ENCODE measurements at regions not wholly inside any gene's neighbourhood (a gene's known extent, or its start where the extent isn't known, plus 50 kb on each side); places are given as distances from the start of the nearest gene placed in this dataset.
A peak's percentile ranks its signal among the peaks of the same experiment; 100 is the strongest.

- no peak for DNase-seq (ENCODE audit: low read depth)
These were observed 1075.0 kb upstream of the GJE1 start for GRCh38 chr6:141057761-141058160.

DNA sequence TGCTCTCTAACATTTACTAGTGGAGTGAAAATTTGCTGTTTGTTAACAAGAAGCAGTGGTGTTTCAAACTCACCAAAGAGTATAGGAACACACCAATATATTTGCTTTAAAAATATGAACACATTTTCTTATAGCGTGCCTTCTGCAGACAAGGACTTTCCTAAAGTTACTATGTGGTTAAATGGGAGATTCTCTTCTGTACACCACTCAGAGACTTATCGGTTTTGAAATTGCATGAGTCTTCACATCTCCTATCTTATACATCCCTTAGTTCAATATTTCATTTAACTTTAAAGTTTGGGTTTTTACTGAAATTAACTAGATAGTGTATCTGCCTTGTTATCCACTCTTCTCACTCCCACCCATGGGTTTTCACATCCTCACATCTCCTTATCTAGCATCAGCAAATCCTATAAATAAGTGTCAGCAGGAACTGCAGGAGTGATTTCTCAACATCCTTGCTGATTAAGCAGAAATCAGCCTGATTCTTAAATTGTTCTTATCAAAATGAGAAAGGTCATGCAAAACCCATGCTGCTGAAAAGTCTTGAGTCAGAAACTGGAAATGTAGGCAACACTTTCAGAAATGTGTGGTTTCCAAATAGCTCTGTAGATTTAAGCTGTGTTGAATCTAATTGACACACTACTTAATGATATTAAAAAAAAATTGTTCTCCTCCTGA, 1075.6 kb upstream of the GJE1 start:
- no peak for DNase-seq (ENCODE audit: low read depth)

DNA sequence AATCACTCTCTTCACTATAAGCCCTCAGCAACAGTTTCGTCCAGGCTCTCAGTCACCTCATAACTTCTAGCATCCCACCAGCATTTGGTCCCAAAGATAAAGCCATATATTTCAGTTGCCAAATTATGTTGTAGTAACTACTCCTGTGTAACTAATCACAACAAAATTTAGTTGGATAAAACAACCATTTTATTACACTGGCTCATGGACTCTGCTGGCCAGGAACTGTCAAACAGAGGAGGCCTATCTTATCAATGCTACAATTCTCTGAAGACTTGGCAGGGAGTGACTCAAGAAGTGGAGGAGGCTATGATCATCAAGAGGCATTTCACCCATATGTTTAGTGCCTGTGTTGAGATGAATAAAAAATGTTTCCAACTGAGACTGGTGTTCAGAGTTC, 1082.3 kb upstream of the GJE1 start:
- DNase-seq (ENCODE audit: low read depth): no peak

- no peak for DNase-seq (ENCODE audit: low read depth)
These were observed 1084.3 kb upstream of the GJE1 start for GRCh38 chr6:141048451-141048850.

- DNase-seq (ENCODE audit: low read depth): peak; percentile 33
These were observed 1086.2 kb upstream of the GJE1 start for GRCh38 chr6:141046496-141046895.

DNA sequence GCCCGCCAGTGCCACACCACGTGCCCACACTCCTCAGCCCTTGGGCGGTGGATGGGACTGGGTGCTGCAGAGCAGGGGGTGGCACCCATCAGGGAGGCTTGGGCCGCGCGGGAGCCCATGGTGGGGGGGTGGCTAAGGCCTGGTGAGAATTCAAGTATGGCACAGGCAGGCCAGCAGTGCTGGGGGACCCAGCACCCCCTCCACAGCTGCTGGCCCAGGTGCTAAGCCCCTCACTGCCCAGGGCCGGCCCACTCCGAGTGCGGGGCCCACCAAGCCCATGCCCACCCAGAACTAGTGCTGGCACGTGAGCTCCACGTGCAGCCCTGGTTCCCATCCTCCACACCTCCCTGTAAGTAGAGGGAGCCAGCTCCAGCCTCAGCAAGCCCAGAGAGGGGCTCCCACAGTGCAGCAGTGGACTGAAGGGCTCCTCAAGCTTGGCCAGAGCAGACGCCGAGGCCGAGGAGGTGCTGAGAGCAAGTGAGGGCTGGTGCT, 1091.1 kb upstream of the GJE1 start:
- no peak for DNase-seq (ENCODE audit: low read depth)

DNA sequence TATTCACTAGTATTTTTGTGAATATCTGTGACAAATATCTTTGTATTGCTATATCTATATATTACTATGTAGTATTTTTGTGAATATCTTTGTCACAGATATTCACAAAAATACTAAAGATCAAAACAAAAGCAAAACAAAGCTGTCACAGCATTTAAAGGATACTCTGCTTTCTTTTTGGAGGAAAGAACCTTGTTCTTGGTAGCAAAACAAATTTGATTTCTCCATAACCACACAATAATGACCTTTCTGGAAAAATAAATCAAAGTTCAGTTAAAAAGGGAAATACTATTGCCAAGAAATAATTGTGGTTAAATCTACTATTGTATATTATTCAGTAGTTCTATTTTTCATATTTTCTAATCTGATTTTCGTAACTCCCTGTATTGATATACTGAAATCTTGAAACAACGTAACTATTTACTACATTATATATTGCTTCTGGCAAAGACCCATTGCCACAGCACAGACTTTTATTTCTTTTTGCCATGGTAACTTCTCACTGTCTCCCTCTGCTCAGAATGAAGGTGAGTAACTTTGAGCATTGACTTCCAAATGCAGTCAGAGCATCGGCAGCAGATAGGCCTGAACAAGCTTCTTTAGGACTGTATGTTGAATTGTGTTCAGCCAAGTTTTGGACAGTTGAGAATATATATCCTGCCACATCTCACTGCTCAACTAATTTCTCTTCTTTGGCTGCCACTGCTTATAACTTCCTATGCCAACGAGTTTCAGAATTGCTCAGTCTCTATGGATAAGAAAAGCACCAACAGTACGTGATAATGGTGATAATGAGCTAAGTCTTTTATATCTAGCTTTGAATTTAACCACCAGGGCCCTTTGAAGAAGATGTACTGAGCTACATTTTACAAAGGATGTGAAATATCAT, 1097.2 kb upstream of the GJE1 start:
- no peak for DNase-seq (ENCODE audit: low read depth)

DNA sequence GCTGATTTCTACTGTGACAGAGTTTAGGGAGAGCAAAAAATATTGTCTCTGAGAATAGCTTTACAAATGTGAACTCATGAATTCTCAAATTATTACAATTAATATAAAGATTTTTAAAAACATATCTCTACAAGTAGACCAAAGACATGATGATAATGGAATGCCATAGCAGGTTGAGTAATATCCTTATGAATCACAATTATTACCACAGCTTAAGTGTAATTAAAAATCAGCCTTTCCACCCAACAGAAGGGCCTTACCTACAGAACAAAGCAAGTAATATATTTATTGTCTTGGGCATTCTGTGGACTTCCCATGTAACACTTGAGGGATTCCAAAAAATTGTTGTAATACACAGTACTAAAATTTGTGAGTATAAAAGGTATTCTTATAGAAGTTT, 1099.6 kb upstream of the GJE1 start:
- DNase-seq (ENCODE audit: low read depth): no peak

- no peak for DNase-seq (ENCODE audit: low read depth)
These were observed 1102.8 kb upstream of the GJE1 start for GRCh38 chr6:141029908-141030307.

DNA sequence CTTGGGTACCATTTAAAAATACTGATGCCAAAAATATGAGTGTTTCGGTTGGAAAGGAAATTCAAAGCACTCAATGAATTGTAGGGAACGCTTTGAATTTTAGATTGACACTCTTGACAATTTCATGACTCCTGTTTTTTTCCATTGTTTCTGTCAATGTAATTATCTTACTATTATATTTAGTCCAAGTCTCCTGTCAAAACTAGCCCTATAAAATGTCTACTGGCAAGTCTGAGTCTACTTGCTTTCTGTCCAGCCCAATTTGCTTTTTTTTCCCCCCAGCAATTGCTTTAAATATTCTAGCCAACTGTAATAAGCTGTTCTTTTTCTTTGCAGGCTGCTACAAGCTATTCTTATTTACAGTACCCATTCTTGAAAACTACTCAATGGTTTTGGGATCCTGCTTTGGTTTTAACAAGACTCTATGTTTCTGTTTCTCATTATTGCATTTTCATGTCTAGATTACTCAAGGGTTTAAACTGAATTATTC, 1103.9 kb upstream of the GJE1 start:
- DNase-seq (ENCODE audit: low read depth): no peak

- DNase-seq (ENCODE audit: low read depth): no peak
These were observed 1106.2 kb upstream of the GJE1 start for GRCh38 chr6:141026504-141026903.

GRCh38 chr6:141024526-141024925, 1108.2 kb upstream of the GJE1 start:
- DNase-seq (ENCODE audit: low read depth): no peak

- no peak for DNase-seq (ENCODE audit: low read depth)
These were observed 1114.8 kb upstream of the GJE1 start for GRCh38 chr6:141017941-141018340.

- DNase-seq (ENCODE audit: low read depth): no peak
These were observed 1131.8 kb upstream of the GJE1 start for GRCh38 chr6:141000917-141001316.

- DNase-seq (ENCODE audit: low read depth): no peak
These were observed 1139.2 kb upstream of the GJE1 start for GRCh38 chr6:140993515-140993914.

DNA sequence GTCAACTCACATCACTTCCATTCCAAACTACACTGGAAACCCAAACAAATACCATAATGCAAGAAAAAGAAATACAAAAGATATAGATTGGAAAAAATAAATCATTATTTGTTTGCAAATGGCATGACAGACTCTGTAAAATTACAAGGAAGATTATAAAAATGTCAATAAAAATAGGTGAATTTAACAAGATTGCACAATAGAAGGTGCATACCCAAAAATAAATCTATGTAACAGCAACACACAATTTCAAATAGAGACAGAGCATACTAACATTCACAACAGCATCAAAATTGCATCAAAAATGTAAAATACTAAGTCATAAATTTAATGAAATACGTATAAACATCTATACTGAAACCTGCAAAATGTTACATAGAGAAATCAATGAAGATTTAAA, 1140.0 kb upstream of the GJE1 start:
- no peak for DNase-seq (ENCODE audit: low read depth)

- DNase-seq (ENCODE audit: low read depth): peak; percentile 32
These were observed 1143.9 kb upstream of the GJE1 start for GRCh38 chr6:140988780-140989179.

DNA sequence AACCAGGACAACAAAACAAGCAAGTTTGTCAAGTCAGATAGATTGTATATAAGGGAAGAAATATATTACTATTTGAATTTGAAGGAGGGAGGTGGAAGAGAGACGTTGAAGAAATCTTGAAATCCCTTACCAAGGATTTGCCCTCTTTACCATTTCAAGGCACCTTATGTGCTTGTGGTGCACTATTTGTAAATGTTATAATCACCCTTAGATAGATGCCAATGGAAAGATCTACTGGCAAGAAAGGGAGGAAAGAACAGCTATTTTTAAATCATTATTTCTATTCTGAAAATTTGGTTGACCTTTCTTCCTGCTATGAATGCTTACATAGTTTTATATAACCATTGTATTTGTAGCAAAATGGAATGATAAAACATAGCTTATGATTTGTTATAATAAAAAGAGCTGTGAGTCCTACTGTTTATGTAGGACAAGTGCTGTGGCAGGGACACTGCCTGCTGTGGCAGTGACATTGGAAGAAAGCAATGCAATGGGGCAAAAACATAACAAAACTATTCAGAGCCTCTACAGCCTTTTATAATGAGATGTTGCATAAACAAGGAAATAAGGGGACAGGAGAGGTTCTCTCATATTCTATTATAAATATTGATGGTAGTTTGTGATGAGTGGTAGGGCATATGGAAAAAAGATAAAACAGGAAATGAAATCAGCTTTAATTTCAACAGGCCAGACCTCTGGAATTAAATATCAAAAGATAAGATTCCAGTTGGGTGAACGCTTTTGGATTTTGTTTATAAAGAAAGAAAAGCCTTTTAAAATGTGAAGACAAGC, 1145.2 kb upstream of the GJE1 start:
- no peak for DNase-seq (ENCODE audit: low read depth)

DNA sequence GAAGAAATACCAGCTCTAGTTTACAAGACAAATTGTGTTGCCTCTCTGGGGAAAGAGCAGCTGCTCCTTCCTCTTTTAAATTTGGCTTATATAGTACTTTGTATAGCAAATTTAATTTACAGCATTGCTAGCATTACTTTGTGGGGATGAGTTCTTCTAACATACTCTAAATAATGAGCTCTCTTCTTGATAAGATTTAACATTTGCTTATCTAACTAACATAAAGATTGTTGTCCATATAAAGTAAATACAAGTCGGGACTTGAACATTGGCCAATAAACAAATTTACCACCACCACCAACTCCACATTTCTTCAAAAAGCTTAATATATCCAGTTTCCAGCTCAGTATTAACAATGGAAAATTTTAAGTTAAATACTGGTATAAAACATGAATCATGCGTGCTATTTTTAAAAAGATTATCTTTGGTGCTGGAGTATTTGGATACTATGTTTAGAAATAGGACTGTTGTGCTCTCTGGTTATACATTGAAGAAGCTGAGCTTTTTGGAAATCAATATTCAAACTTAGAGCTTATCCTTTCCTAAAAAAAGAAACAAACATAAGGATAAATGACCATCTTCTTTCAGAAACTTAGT, 1146.9 kb upstream of the GJE1 start:
- no peak for DNase-seq (ENCODE audit: low read depth)

- DNase-seq (ENCODE audit: low read depth): no peak
These were observed 1152.3 kb upstream of the GJE1 start for GRCh38 chr6:140980265-140980887.

DNA sequence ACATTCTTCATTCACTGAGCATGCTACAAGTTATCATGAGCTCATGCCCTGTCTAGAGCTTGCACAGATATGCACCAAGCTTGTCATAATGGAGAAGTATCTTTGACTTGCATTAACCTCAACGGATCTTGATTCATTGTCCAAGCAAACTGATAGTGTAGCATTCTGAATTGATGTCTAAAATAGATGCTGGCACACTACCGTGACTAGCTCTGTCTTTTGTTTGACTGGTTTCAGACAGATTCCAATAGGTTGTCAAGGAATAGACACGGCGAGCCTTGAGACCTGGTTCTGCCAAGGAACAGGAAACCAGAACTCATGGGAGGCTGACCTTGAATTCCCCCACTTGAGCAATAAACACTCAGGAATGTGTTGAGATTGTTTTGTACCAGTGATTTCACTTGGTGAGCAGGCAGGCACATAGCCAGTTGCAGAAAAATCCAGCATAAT, 1153.1 kb upstream of the GJE1 start:
- peak; percentile 85 for DNase-seq (ENCODE audit: low read depth)
